ENCODE measurements at regions not wholly inside any gene's neighbourhood (a gene's known extent, or its start where the extent isn't known, plus 50 kb on each side); places are given as distances from the start of the nearest gene placed in this dataset.

DNA sequence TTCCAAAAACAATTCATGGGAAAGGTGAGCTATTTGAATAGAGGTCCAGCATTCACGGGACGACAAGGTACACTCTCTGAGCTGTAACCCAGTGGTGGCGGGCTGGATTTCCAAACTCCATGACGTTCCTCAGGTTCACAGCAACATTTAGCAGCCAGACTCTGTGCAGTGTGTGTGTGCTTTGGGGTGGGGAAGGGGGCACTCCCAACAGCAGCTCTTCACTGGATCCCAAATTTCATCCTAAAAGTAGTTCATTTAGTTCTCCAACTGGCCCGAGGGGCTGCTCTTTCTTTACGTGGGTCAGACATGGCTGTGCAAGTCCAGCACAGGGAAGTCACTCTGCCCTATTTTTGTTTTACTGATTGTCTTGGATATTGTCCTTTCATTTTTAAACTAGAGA is 98.0 kb upstream of the IRX2 start:
- H3K27ac ChIP-seq, result no peak overlapping the region
- intact Hi-C loops (cut with DNase I), result no loop called here
- no peaks in the 10 kb centered on the region for H3K9me3 ChIP-seq
- H3K4me3 ChIP-seq, result no peak overlapping the region
- H3K4me1 ChIP-seq, result no peaks in the 10 kb centered on the region
- TF ChIP-seq, protein P1, sequence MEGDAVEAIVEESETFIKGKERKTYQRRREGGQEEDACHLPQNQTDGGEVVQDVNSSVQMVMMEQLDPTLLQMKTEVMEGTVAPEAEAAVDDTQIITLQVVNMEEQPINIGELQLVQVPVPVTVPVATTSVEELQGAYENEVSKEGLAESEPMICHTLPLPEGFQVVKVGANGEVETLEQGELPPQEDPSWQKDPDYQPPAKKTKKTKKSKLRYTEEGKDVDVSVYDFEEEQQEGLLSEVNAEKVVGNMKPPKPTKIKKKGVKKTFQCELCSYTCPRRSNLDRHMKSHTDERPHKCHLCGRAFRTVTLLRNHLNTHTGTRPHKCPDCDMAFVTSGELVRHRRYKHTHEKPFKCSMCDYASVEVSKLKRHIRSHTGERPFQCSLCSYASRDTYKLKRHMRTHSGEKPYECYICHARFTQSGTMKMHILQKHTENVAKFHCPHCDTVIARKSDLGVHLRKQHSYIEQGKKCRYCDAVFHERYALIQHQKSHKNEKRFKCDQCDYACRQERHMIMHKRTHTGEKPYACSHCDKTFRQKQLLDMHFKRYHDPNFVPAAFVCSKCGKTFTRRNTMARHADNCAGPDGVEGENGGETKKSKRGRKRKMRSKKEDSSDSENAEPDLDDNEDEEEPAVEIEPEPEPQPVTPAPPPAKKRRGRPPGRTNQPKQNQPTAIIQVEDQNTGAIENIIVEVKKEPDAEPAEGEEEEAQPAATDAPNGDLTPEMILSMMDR (IDR thresholded peaks at IDR 0.05), result no peak
- no peaks in the 10 kb centered on the region for H3K27me3 ChIP-seq
- no peaks in the 10 kb centered on the region for H3K36me3 ChIP-seq
- DNase-seq (ENCODE audit: low spot score in 2 of 2), result no peak

DNA sequence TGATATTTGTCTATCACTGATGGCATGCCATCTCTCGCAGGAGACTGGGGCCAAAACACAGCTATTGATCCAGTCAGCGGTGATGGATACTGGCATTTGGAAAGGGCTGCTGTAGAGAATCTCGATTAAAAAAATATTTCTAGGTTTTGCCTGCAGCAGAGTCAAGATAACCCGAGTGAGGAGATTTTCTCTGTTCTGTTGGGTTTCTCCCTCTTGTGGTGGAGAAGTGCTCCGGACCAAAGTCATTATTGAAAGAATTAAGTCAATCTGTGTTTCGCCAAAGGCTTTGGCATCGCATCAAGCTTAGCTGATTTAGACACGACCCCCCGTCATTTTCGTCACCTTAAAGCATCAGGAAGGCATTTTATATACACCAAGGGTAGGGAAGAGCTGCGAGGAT is 97.1 kb upstream of the IRX2 start:
- TF ChIP-seq, protein P1 (IDR thresholded peaks at IDR 0.05), result no peak
- no peaks in the 10 kb centered on the region for H3K36me3 ChIP-seq
- intact Hi-C loops (cut with DNase I), result no loop called here
- H3K4me1 ChIP-seq, result no peaks in the 10 kb centered on the region
- H3K27me3 ChIP-seq, result no peaks in the 10 kb centered on the region
- no peak overlapping the region for H3K4me3 ChIP-seq
- H3K27ac ChIP-seq, result no peak overlapping the region
- no peak for DNase-seq (ENCODE audit: low spot score in 2 of 2)
- no peaks in the 10 kb centered on the region for H3K9me3 ChIP-seq

- no peaks in the 10 kb centered on the region for H3K36me3 ChIP-seq
- TF ChIP-seq, protein P1 (IDR thresholded peaks at IDR 0.05), result no peak
- intact Hi-C loops (cut with DNase I), result no loop called here
- no peaks in the 10 kb centered on the region for H3K9me3 ChIP-seq
- H3K4me3 ChIP-seq, result no peak overlapping the region
- no peak overlapping the region for H3K27ac ChIP-seq
- no peaks in the 10 kb centered on the region for H3K4me1 ChIP-seq
- no peaks in the 10 kb centered on the region for H3K27me3 ChIP-seq
- DNase-seq (ENCODE audit: low spot score in 2 of 2), result no peak
Measured at GRCh38 chr5:2847608-2848007, 96.1 kb upstream of the IRX2 start.

DNA sequence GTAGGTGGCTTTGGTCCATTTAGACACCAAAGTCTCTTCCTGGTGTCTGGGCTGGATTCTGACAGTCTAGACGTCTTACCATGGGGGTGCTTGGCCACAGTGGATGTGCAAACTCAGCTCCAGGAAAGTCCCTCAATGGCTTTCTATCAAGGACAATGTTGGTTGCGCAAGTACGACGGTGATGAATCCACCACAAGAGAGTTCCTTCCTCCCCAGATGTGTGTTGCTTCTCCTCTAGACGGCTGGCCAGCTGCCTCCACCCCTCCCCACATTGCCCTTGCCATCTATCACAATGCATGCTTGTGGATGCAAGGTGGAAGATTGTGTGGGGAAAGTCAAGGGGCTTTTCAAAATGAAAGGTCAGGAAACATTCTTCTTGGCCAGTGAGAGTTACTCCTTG is 89.7 kb upstream of the IRX2 start:
- intact Hi-C loops (cut with DNase I), result no loop called here
- Histone ChIP-seq H3K4me1 (no peaks in the 10 kb centered on the region), H3K36me3 (no peaks in the 10 kb centered on the region), H3K27me3 (no peaks in the 10 kb centered on the region), H3K27ac (no peak overlapping the region), H3K4me3 (no peak overlapping the region), H3K9me3 (no peaks in the 10 kb centered on the region)
- no peak for DNase-seq (ENCODE audit: low spot score in 2 of 2)
- TF ChIP-seq, protein P1 (IDR thresholded peaks at IDR 0.05), result no peak

DNA sequence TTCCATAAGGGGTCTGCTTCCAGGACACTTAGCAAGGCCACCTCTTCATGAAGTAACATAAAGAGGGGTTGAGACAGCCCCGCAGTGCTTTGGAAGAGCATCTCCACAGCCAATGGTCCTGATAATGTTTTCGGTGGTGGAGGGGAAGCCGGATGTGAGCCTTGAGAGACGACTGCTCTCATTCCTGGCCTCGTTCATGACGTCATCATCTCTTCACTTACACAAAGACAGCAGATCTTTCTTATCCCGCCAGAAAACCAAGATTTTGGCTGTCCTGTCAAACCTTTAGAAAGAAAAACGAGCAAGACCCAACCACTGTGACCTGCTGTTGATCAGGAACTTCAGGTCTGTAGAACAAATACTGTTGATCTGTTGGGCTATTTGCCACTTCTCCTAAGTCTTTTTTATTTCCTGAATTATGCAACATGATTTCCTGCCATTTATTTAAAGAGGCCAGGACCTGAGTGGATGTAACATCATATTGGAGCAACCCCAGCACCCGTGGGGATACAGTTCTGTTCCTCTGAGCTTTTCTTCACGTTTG is 89.0 kb upstream of the IRX2 start:
- Histone ChIP-seq H3K9me3 (no peaks in the 10 kb centered on the region), H3K27ac (no peak overlapping the region), H3K27me3 (no peaks in the 10 kb centered on the region), H3K4me3 (no peak overlapping the region), H3K4me1 (no peaks in the 10 kb centered on the region), H3K36me3 (no peaks in the 10 kb centered on the region)
- intact Hi-C loops (cut with DNase I), result no loop called here
- no peak for DNase-seq (ENCODE audit: low spot score in 2 of 2)
- TF ChIP-seq, protein P1 (IDR thresholded peaks at IDR 0.05), result no peak

GRCh38 chr5:2836133-2836532 is 84.7 kb upstream of the IRX2 start:
- no peaks in the 10 kb centered on the region for H3K4me1 ChIP-seq

More at GRCh38 chr5:2836133-2836532, 84.7 kb upstream of the IRX2 start:
- Histone ChIP-seq H3K27me3 (no peaks in the 10 kb centered on the region), H3K27ac (no peak overlapping the region), H3K36me3 (no peaks in the 10 kb centered on the region), H3K9me3 (no peaks in the 10 kb centered on the region), H3K4me3 (no peak overlapping the region)
- TF ChIP-seq, protein P1 (IDR thresholded peaks at IDR 0.05), result no peak
- no peak for DNase-seq (ENCODE audit: low spot score in 2 of 2)
- intact Hi-C loops (cut with DNase I), result no loop called here

All from ascending aorta (tissue), 2 donors.